GDM1 (cell line): ENCODE measurements at regions not wholly inside any gene's neighbourhood (a gene's known extent, or its start where the extent isn't known, plus 50 kb on each side); places are given as distances from the start of the nearest gene placed in this dataset.
A peak's percentile ranks its signal among the peaks of the same experiment; 100 is the strongest.
"Not testable (repeated sequence)": the region's sequence is repeated elsewhere in the genome, so short reads cannot be mapped to it uniquely, and the experiment has no call there.

Experiments used
- DNase-seq: peaks from one replicate; lab custom pipeline; 2025; lab: John Stamatoyannopoulos, UW

DNA sequence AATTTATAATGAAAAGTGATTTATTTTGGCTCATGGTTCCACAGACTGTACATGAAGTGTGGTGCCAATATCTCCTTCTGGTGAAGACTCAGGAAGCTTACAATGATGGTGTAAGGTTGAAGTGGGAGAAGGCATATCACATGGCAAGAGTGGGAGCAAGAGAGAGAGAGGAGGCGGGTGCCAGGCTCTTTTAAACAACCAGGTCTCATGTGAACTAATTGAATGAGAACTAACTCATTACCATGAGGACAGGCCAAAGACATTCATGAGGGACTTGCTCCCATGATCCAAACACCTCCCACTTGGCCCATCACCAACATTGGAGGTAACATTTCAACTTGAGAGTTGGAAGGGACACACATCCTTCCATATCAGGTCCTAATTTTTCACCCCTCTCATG is 155.2 kb downstream of the SLC38A4 start:
- no peak for DNase-seq

DNA sequence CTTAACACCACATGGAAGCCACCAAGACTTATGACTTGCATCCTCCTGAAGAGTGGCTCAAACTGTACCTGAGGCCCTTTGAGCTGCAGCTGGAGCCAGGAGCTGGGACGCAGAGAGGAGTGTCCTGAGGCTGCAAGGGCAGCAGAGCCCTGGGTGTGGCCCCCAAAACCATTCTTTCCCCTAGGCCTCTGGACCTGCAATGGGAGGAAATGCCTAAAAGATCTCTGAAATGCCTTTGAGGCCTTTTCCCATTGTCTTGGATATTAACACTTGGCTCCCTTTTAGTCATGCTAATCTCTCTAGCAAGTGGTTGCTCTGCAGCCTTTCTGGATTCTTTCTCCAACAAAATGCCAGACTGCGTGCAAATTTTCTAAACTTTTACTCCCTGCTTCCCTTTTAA is 156.1 kb downstream of the SLC38A4 start:
- DNase-seq, result no peak

DNA sequence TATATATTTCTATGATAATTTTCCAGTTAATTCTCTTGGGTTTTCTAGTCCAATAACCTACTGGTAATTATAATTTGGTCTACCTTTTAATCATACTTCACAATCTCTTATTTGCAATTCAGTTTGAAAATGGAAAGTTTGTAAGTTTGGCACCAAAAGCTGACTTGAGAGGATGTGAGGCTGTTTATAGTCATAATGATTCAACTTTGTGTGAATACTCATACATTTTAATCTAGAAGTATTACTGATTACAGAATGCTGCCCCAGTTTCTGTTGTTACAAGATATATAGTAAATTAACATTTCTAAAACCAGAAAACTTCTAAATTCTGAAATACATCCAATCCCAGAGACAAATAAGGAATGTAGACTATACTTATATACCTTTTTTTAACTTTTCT is 158.2 kb downstream of the SLC38A4 start:
- DNase-seq, result no peak

DNA sequence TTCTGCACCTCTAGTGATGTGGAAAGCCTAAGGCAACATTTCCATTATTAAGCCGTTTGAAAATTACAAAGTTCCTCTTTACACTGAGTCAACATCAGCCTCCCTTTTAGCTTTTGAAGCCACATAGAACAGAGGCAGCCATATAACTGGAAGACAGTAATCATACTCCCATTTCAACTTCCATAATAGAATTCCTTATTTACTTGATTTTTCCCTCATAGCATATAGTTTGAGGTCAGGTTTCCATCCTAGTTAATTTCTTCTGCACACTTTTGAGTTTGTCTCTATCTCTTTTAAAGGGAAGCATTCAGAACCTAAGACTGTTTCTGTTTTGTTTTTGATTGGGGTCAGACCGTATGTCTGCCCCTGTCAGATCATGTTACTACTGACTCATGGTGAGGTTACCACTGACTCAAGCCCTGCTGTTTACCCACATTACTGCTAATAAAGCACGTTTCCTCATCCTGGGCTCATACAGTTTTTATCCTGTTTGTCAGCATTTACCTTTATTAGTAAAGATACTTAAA is 161.0 kb downstream of the SLC38A4 start:
- DNase-seq, result peak; percentile 36

DNA sequence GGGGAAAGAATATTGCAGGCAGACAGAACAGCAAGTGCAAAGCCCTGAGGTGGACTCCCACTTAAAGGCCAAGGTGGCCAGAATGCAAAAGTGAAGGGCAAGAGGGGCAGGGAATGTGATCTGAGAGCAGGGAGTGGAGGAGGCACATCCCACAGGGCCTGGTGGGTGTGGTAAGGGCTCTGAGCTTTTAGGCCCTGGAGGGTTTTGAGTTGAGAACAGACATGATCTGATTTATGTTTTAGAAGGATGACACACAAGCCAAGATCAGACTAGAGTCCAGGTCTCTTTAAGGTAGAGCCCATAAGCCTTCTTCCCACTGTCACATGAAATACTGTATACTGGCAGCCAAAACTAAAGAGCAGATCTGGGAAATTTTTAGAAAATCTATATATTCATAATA is 162.5 kb downstream of the SLC38A4 start:
- no peak for DNase-seq

DNA sequence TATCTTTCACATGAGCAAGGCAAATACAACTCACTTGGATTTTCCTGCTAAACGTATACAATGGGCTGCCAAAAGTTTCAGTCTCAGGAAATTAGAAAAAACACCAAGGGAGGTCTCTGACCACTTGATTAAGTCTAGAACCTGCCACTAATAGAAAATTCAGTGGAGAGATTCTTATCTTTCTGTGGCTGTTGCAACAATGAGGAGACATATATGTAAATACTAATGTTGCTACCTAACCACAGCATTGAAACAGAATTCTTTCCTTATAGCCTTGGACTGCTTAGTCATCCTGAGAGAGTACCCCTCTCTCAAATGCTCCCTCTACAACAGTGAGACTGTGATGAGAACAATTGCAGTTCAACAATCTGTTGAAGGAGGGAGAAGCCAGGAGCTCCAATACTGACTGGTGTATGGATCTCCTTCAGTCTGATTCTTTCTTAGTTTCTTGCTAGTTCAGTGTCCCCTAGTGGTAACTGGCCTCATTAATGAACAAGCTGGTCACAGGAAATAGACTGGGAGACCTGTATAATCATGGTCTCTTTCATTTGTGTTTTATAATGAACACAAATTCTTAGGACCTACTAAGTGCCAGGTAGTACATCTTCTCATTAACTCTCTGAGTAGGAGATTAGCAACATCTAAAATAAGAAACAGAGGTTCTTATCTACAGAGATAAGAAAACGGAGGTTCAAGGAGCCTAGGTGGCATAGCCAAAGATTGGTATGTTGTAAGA is 164.5 kb downstream of the SLC38A4 start:
- DNase-seq, result peak; percentile 46

DNA sequence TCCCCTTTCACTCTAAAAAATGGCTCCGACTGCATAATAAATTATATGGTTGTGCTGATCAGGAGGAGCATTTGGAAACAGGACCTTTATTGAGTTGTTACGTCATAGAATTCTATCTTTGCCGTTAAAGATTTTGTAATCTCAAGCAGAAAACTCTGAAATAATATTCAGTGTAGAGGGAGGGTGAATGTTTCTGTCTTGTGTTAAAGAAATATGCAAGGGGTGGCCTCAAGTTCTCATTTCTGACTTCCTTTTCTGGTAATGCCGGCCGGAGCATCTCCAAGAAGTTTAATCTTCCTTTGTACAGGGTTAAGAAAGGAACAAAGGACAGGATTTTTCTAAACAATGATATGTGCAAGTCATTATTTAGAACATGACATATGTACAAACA is 165.1 kb downstream of the SLC38A4 start:
- DNase-seq, result no peak

DNA sequence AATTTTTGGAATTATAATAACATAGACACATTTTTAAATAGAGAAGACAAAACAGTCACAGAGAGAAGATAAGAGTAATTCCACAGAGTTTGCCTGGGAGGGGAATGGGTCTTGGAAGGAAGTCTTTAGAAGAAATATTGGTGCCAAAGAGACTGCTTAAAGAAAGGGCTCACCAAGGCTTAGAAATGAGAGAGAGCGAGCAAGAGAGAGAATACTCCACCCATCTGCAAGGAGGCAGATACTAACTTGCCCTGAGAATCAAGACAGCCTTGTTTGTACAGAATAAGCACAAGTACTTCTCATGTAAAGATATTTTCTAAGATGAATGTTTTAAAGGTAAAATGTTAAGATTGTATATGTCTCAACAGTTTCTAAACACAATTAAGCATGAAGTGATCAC is 165.5 kb downstream of the SLC38A4 start:
- no peak for DNase-seq

DNA sequence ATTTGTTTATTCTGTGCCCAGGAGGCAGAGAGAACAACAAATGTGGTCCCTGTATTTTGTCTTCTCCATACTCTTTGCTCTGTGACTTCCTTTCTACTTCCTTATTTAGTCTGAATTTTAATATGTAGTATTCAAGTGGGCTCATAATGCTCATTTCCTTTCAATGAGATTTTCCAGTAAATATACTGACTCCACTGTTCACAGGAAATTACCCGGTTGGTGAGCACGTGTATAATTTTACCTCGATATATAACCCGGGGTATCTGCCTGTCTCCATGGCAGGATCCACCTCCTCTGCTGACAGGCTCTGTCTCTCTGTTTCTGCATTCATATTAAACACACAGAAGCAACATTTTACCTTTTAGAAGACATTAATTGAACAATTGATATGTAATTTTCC is 166.0 kb downstream of the SLC38A4 start:
- DNase-seq, result no peak

DNA sequence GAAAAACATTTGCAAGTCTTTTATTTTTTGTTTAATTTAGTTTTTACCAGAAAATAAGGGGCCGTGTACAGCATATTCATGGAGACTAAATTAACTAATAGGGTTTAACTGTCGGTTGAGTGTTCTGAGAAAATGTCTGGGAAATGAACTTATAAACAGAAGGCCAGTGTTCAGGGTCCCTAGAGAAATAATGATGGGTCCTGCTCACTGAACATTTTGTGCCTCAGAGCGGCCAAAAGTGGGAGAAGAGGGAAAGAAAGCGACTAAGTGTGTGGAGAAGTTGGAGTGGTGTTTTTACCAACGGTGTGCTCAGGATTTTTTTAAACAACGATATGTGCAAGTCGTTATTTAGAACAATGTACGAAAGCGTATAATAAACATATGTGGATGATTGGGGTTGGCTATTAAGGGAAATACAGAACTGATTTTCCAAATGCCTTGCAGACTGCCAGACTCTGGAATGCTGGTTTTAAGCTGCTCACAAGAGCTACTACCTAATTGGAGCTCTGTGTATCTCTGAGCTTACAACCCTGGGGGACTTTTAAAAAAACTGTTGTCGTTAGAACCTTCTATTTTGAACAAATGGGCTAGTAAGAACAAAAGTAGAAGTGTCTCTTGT is 166.7 kb downstream of the SLC38A4 start:
- DNase-seq, result no peak

DNA sequence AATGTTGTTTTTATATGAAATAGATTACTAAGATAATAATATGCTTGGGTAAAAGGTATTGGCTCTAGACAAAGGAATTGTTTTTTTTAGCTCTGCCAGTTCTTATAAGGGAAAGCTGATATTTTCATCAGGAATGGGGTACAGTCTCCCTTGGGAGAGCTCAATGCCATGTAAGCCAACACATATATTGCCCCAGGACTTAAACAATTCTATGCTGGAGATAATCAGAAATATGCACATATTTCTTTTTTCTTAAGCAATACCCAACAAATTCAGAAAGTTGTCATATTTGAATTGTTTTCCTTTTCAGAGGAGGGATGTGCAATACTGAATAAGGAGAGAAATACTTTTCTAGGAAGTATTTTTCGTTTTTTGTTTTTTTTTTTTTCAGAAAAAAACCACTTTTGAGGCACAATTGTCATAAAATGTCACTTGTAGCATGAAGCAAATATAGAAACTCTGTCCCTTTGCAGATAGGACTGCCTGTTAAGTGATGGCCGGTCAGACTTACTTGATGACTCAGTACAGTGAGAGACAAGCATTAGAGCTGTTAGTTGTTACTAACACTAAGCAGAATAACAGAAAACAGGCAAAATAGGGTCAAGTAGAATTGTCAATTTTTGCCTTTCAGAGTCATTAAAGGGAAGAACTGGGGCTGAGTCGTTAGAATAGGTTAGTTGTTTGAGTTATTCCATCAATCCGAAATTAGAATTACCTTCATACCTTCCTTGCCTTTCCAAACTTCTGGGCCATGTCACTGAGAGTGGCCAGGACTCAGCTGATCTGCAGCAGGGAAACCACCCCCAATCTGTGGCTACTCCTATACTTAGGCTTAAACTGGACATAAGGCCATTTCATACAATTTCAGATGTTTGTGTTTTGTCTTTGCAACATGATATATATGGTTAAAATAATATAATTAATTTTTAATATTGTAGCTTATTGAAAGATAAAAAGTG is 168.1 kb downstream of the SLC38A4 start:
- no peak for DNase-seq

DNA sequence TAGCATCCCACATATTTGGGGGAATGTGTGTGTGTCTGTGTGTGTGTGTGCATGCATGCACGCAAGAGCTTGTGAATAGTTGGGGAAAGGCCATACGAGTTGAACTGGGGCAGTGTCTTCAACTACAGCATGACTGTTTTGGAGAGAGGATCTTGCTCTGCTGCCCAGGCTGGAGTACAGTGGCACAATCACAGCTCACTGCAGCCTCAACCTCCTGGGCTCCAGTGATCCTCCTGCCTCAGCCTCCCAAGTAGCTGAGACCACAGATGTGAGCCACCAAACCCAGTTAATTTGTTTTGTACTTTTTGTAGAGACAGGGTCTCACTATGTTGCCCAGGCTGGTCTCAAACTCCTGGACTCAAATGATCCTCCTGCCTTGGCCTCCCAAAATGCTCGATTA is 169.8 kb downstream of the SLC38A4 start:
- not testable (repeated sequence) for DNase-seq

DNA sequence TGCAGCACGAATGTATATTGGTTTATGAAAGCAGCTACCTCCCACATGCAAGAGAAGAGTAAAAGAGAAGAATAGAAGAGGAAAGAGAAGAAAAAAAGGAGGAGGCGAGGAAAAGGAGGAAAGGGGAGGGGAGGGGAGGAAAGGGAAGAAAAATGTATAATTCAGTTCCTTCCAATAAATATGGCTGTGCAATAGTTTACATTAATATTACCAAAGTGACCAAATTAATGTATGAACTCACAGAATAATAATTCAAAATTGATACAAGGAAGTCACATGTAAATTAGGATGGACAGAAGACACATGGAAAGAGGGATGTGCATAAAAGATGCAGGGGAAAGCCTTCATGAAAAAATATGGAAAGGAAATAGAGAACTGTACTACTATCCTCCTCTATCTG is 172.5 kb downstream of the SLC38A4 start:
- no peak for DNase-seq

DNA sequence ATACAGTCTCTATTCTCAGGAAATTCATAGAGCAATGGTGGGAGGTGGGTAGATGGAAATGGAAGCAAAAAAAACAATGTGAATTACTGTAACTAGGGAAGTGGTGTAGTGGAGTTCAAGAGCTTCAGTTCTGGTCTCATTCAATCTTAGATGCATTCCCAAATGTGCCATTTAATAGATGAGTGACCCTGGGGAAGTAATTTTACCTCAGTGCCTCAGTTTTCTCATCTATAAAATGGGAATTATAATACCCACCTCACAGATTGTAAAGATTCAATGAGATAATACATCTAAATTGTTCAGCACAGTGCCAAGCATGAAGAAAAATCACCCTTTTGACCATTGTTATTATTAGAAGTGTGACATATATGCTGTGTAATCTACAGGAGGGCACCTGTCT is 173.1 kb downstream of the SLC38A4 start:
- DNase-seq, result no peak

DNA sequence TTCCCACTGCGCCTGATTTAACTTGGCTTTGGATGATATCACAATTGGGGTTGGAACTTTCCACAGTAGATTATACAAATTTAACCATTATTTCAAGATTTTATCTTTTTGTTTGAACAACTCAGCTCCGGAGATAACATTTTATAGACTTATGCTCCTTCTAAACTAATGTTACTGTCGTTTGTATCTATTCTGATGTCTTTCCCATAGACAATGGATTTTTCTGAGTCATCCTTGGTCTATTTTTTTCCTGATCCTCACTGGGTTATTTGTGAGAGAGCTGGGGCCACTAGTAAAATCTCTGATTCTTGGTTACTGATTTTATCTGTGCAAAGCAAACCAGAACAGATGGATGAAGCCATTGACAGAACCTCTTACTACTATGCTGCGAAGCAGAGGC is 175.1 kb downstream of the SLC38A4 start:
- no peak for DNase-seq

DNA sequence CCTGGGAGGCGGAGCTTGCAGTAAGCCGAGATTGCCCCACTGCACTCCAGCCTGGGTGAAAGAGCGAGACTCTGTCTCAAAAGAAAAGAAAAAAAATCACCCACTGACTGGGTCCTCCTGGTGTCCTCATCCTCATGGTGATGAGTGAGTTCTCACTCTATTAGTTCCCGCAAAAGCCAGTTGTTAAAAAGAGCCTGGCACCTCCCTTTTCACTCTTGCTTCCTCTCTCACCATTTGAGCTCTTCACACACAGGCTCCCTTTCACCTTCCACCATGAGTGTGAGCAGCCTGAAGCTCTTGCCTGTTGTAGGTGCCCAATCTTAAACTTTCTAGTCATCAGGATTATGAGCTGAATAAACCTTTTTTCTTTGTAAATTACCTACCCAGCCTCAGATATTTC is 176.4 kb downstream of the SLC38A4 start:
- no peak for DNase-seq

DNA sequence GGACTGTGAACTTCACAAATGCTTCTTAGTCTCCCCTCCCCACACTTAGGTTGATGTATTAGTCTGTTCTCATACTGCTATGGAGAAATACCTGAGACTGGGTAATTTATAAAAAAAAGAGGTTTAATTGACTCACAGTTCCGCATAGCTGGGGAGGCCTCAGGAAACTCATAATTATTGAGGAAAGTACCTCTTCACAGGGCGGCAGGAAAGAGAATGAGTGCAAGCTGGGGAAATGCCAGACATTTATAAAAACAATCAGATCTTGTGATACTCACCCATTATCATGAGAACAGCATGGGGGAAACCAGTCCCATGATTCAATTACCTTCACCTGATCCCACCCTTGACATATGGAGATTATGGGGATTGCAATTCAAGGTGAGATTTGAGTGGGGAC is 178.8 kb downstream of the SLC38A4 start:
- DNase-seq, result no peak

DNA sequence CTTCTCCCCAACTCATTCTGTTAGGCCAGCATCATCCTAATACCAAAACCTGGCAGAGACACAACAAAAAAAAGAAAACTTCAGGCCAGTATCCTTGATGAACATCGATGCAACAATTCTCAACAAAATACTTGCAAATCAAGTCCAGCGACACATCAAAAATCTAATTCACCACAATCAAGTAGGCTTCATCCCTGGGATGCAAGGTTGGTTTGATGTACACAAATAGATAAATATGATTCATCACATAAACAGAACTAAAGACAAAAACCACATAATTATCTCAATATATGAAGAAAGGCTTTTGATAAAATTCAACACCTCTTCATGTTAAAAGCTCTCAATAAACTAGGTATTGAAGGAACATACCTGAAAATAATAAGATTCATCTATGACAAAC is 184.1 kb downstream of the SLC38A4 start:
- DNase-seq, result not testable (repeated sequence)

DNA sequence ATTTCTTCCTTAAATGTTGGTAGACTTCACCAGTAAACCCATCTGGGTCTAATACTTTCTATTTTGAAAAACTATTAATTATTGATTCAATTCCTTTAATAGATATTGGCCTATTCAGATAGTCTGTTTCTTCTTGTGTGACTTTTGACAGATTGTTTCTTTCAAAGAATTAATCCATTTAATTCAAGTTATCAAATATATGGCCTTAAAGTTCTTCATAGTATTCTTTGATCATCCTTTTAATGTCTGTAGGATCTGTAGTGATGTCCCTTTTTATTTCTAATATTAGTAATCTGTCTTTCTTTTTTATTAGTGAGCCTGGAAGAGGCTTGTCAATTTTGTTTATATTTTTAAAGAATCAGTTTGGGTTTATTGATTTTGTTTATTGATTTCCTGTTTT is 190.0 kb downstream of the SLC38A4 start:
- no peak for DNase-seq

DNA sequence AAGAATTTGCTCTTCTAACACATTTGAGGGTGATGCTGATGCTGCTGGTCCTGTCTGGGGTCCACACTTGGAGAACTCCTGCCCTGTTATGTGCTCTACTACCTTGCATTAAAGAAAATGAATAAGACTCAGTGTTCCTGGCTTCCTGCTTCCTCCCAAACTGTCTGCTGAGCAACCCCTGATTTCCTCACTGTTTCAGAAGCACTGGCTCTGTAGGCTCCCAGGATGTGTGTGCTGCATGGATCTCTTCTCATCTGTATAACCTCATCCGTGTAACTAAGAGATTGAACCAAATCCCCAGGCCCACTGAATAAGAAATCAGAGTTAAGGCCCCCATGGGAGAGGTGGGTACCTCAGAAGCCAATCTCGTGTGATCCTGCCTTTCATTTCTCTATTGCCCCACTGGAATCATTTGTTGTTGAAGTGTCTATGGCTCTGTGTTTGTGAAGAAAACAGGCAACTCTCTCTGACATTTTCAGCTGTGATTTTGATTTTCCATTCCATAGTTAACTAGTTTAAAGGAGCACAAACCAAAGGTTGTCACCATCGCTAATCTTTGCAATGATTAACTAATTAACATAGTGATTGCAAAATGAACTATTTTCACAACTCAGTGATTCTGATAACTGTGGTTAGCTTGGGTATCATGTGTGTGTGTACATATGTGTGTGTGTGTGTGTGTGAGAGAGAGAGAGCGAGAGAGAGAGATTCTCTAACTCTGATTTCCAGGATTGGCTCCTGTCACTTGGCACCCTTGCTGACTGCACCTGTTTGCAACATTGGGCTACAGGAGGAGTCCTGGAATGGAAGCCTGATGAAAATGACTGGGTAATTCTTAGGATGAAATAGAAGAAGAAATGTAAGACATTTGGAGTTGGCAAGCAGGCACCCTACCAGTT is 196.2 kb downstream of the SLC38A4 start:
- DNase-seq, result no peak

DNA sequence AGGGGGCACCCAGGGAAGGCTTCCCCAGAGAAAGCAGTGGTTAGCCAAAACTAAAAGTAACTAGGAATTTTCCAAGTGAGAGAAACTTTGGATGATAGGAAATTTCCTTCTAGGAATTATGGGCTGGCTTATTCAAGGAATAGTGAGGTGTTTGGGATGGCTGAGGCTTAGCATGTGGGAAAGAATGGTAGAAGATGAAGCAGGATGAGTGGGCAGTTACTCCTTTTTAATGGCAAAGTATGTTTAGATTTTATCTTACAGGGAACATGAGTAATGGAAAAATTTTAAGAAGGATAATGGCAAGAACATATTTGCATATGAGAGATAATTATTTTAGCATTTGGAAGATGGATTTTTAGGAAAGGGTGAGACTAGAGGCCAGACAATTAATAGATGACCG is 197.6 kb downstream of the SLC38A4 start:
- no peak for DNase-seq

DNA sequence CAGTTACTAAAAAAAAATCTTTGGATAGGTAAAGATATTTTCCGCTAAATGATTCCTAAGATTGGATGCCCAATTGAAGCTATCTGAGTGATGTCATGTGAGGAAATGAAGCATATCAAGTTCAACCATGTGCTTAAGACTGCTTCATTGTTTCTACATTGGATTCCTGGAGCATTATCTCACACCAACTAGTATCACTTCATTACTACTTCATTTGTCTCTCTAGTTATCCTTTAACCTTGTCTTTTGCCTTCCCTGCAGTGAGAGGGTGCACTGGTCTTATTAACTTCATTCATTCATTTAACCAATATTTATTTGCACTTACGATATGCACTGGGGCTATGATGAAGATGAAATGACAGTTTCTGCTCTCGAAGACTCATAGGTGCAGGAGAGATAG is 198.1 kb downstream of the SLC38A4 start:
- DNase-seq, result no peak
